GM23248 (cell line): ENCODE measurements at regions not wholly inside any gene's neighbourhood (a gene's known extent, or its start where the extent isn't known, plus 50 kb on each side); places are given as distances from the start of the nearest gene placed in this dataset.

Experiments used
- DNase-seq: peaks from one replicate; pipeline ENCODE4 v3.0.0-alpha.2; 2015
- H2AFZ ChIP-seq: fragments of 200-600 bp; sonication (generic); 2 replicates; pipeline ENCODE4 v1.6.1; 2016; ENCODE audit warnings: antibody characterized with exemption
- H3F3A ChIP-seq: fragments of 200-600 bp; sonication (generic); 2 replicates; pipeline ENCODE4 v1.6.1; 2016; ENCODE audit warnings: mild to moderate bottlenecking, antibody characterized with exemption, mixed run types; ENCODE audit not compliant: insufficient read depth
- H3K27ac ChIP-seq: fragments of 200-600 bp; sonication (generic); 2 replicates; pipeline ENCODE4 v1.5.1; 2016; ENCODE audit warnings: mild to moderate bottlenecking
- H3K27me3 ChIP-seq: fragments of 200-600 bp; sonication (generic); replicated peaks from 2 replicates; pipeline ENCODE4 v1.6.1; 2016; ENCODE audit warnings: mild to moderate bottlenecking; ENCODE audit not compliant: insufficient read depth
- H3K36me3 ChIP-seq: fragments of 200-600 bp; sonication (generic); 2 replicates; pipeline ENCODE4 v1.6.1; 2016; ENCODE audit warnings: low read depth, mild to moderate bottlenecking
- H3K4me1 ChIP-seq: fragments of 200-600 bp; sonication (generic); 2 replicates; pipeline ENCODE4 v1.6.1; 2016; ENCODE audit warnings: mild to moderate bottlenecking; ENCODE audit not compliant: insufficient read depth
- H3K4me2 ChIP-seq: fragments of 200-600 bp; sonication (generic); one replicate; pipeline ENCODE4 v1.6.1; 2016; ENCODE audit warnings: mild to moderate bottlenecking; ENCODE audit not compliant: unreplicated experiment
- H3K4me3 ChIP-seq: fragments of 200-600 bp; sonication (generic); 2 replicates; pipeline ENCODE4 v1.5.1; 2016; ENCODE audit warnings: mild to moderate bottlenecking
- H3K79me2 ChIP-seq: fragments of 200-600 bp; sonication (generic); 2 replicates; pipeline ENCODE4 v1.6.1; 2016; ENCODE audit warnings: mild to moderate bottlenecking; ENCODE audit not compliant: insufficient read depth
- H3K9ac ChIP-seq: fragments of 200-600 bp; sonication (generic); 2 replicates; pipeline ENCODE4 v1.6.1; 2016; ENCODE audit warnings: mild to moderate bottlenecking
- H3K9me2 ChIP-seq: fragments of 200-600 bp; sonication (generic); 2 replicates; pipeline ENCODE4 v1.6.1; 2016; ENCODE audit warnings: mixed run types, mild to moderate bottlenecking, moderate library complexity; ENCODE audit not compliant: insufficient read depth
- H3K9me3 ChIP-seq: fragments of 200-600 bp; sonication (generic); one replicate; pipeline ENCODE4 v1.6.1; 2017; ENCODE audit warnings: low read depth
- H4K20me1 ChIP-seq: fragments of 200-600 bp; sonication (generic); 2 replicates; pipeline ENCODE4 v1.6.0; 2016; ENCODE audit not compliant: insufficient read depth
- EZH2 ChIP-seq: fragments of 200-600 bp; sonication (generic); IDR thresholded peaks from 2 replicates; pipeline ENCODE4 v1.6.1; 2018; ENCODE audit warnings: antibody characterized with exemption, mild to moderate bottlenecking; ENCODE audit not compliant: insufficient read depth, poor library complexity, severe bottlenecking
- EZH2phosphoT487 ChIP-seq: fragments of 200-600 bp; sonication (generic); IDR thresholded peaks from 2 replicates; pipeline ENCODE4 v1.6.1; 2018; ENCODE audit warnings: antibody characterized with exemption, moderate library complexity, mild to moderate bottlenecking, low read depth; ENCODE audit not compliant: insufficient read depth
- WGBS, 2 experiments: methylation state at CpG; one replicate each; pipeline ENCODE4 v1.1.6; 2015 to 2017; ENCODE audit warnings: low lambda C conversion rate in 2 of 2, low coverage in 1 of 2; ENCODE audit errors: missing lambda C conversion rate in 2 of 2; 5-methylcytosine and 5-hydroxymethylcytosine counted together
- in situ Hi-C: fragments of 300-500 bp; cut with MboI; formaldehyde crosslinking; loops from 2 replicates; pipeline ENCODE4 v1.15.0; 2020

- no peaks in the 10 kb centered on the region for H4K20me1 ChIP-seq
- no peaks in the 10 kb centered on the region for H3K9me2 ChIP-seq
- no peaks in the 10 kb centered on the region for H3K4me1 ChIP-seq
- TF ChIP-seq EZH2phosphoT487 (no peak), EZH2 (no peak)
- H3K27ac ChIP-seq = no peak overlapping the region
- H3F3A ChIP-seq = no peaks in the 10 kb centered on the region
- H3K9ac ChIP-seq = no peak overlapping the region
- in situ Hi-C loops = no loop called here
- no peak overlapping the region for H2AFZ ChIP-seq
- H3K36me3 ChIP-seq = no peaks in the 10 kb centered on the region
- no peak overlapping the region for H3K4me2 ChIP-seq
- H3K27me3 ChIP-seq = no peaks in the 10 kb centered on the region
- no peak for DNase-seq
- 89 to 93% methylated on average over 4 of the region's 4 CpGs for WGBS, 2 experiments
- H3K9me3 ChIP-seq = no peaks in the 10 kb centered on the region
- H3K79me2 ChIP-seq = no peaks in the 10 kb centered on the region
- no peak overlapping the region for H3K4me3 ChIP-seq
Measured at GRCh38 chr6:3938715-3939367, 89.7 kb downstream of the FAM50B start.

- Histone ChIP-seq H3K4me1 (no peaks in the 10 kb centered on the region), H3K27ac (no peak overlapping the region), H3K27me3 (no peaks in the 10 kb centered on the region), H2AFZ (no peak overlapping the region), H3K79me2 (no peaks in the 10 kb centered on the region), H3K9me3 (no peaks in the 10 kb centered on the region), H3K4me3 (no peak overlapping the region), H3F3A (no peaks in the 10 kb centered on the region), H3K9me2 (no peaks in the 10 kb centered on the region), H3K36me3 (no peaks in the 10 kb centered on the region), H3K4me2 (no peak overlapping the region), H4K20me1 (no peaks in the 10 kb centered on the region), H3K9ac (no peak overlapping the region)
- no peak for DNase-seq
- no peak for TF ChIP-seq EZH2
- WGBS, 2 experiments = 79 to 80% methylated on average over 7 of the region's 7 CpGs
- in situ Hi-C loops = no loop called here
Measured at GRCh38 chr6:3939368-3939958, 90.3 kb downstream of the FAM50B start.

GRCh38 chr6:3939964-3940363 is 90.8 kb downstream of the FAM50B start:
- Histone ChIP-seq H3K79me2 (no peaks in the 10 kb centered on the region), H3K4me1 (peaks cover under 1% of the 10 kb centered on the region), H3K9me2 (no peaks in the 10 kb centered on the region), H3K36me3 (no peaks in the 10 kb centered on the region), H3K27me3 (no peaks in the 10 kb centered on the region), H4K20me1 (no peaks in the 10 kb centered on the region), H3K4me3 (no peak overlapping the region), H2AFZ (no peak overlapping the region), H3F3A (no peaks in the 10 kb centered on the region), H3K27ac (no peak overlapping the region), H3K9ac (no peak overlapping the region), H3K9me3 (no peaks in the 10 kb centered on the region), H3K4me2 (no peak overlapping the region)
- no peak for DNase-seq
- 94 to 98% methylated on average over 9 of the region's 9 CpGs for WGBS, 2 experiments
- TF ChIP-seq EZH2 = no peak
- TF ChIP-seq EZH2phosphoT487 = no peak
- in situ Hi-C loops = no loop called here

- H3K9me3 ChIP-seq = no peaks in the 10 kb centered on the region
- 94 to 95% methylated on average over 5 of the region's 5 CpGs for WGBS, 2 experiments
- no peak overlapping the region for H2AFZ ChIP-seq
- H3F3A ChIP-seq = no peaks in the 10 kb centered on the region
- H3K4me1 ChIP-seq = peaks cover 5% of the 10 kb centered on the region
- in situ Hi-C loops = no loop called here
- no peaks in the 10 kb centered on the region for H3K79me2 ChIP-seq
- DNase-seq = no peak
- no peaks in the 10 kb centered on the region for H3K9me2 ChIP-seq
- H3K27ac ChIP-seq = no peak overlapping the region
- H3K9ac ChIP-seq = no peak overlapping the region
- no peaks in the 10 kb centered on the region for H3K36me3 ChIP-seq
- no peak overlapping the region for H3K4me2 ChIP-seq
- no peaks in the 10 kb centered on the region for H3K27me3 ChIP-seq
- TF ChIP-seq EZH2 (no peak), EZH2phosphoT487 (no peak)
- no peak overlapping the region for H3K4me3 ChIP-seq
- no peaks in the 10 kb centered on the region for H4K20me1 ChIP-seq
Measured at GRCh38 chr6:3940703-3941102, 91.5 kb downstream of the FAM50B start.
